HG02973 (cell line): ENCODE measurements at regions not wholly inside any gene's neighbourhood (a gene's known extent, or its start where the extent isn't known, plus 50 kb on each side); places are given as distances from the start of the nearest gene placed in this dataset.
"Not testable (repeated sequence)": the region's sequence is repeated elsewhere in the genome, so short reads cannot be mapped to it uniquely, and the experiment has no call there.

ENCODE experiments used
- ATAC-seq: cut with Tn5 transposase; IDR thresholded peaks from one replicate; pipeline ENCODE4 v1.9.1; 2021; ENCODE audit warnings: moderate library complexity; ENCODE audit not compliant: unreplicated experiment

GRCh38 chr10:63003816-63004453 lies 129.2 kb upstream of the NRBF2 start:
- no peak for ATAC-seq

- no peak for ATAC-seq
Observed at GRCh38 chr10:62996925-62997324, 136.2 kb upstream of the NRBF2 start.

- ATAC-seq, result no peak
Observed at GRCh38 chr10:62996516-62996915, 136.6 kb upstream of the NRBF2 start.

GRCh38 chr10:62993121-62993520 lies 140.0 kb upstream of the NRBF2 start:
- ATAC-seq, result no peak

GRCh38 chr10:62992145-62992721 lies 140.9 kb upstream of the NRBF2 start:
- ATAC-seq, result peak; percentile 81

- no peak for ATAC-seq
Observed at GRCh38 chr10:62990126-62990525, 143.0 kb upstream of the NRBF2 start.

GRCh38 chr10:62985807-62986600 lies 147.1 kb upstream of the NRBF2 start:
- ATAC-seq, result no peak

- ATAC-seq, result no peak
Observed at GRCh38 chr10:62981096-62981495, 152.0 kb upstream of the NRBF2 start.

- no peak for ATAC-seq
Observed at GRCh38 chr10:62980687-62981086, 152.4 kb upstream of the NRBF2 start.

GRCh38 chr10:62979921-62980320 lies 153.2 kb upstream of the NRBF2 start:
- ATAC-seq, result no peak

GRCh38 chr10:62978482-62978881 lies 154.6 kb upstream of the NRBF2 start:
- no peak for ATAC-seq

GRCh38 chr10:62974795-62975194 lies 158.3 kb upstream of the NRBF2 start:
- not testable (repeated sequence) for ATAC-seq

- no peak for ATAC-seq
Observed at GRCh38 chr10:62972103-62972502, 155.9 kb upstream of the EGR2 start.

- ATAC-seq, result no peak
Observed at GRCh38 chr10:62964026-62964425, 147.9 kb upstream of the EGR2 start.

- ATAC-seq, result no peak
Observed at GRCh38 chr10:62961951-62962523, 145.9 kb upstream of the EGR2 start.

GRCh38 chr10:62960416-62960815 lies 144.2 kb upstream of the EGR2 start:
- ATAC-seq, result no peak

- no peak for ATAC-seq
Observed at GRCh38 chr10:62959553-62959952, 143.4 kb upstream of the EGR2 start.

GRCh38 chr10:62958980-62959379 lies 142.8 kb upstream of the EGR2 start:
- no peak for ATAC-seq

GRCh38 chr10:62946278-62946677 lies 130.1 kb upstream of the EGR2 start:
- no peak for ATAC-seq

GRCh38 chr10:62939698-62940097 lies 123.5 kb upstream of the EGR2 start:
- no peak for ATAC-seq

GRCh38 chr10:62938672-62939071 lies 122.5 kb upstream of the EGR2 start:
- no peak for ATAC-seq

- no peak for ATAC-seq
Observed at GRCh38 chr10:62937674-62938073, 121.5 kb upstream of the EGR2 start.
